ENCODE measurements at regions not wholly inside any gene's neighbourhood (a gene's known extent, or its start where the extent isn't known, plus 50 kb on each side); places are given as distances from the start of the nearest gene placed in this dataset.
A peak's percentile ranks its signal among the peaks of the same experiment; 100 is the strongest.

GRCh38 chr2:72062336-72062735 lies 85.3 kb downstream of the CYP26B1 start (continued):
- no peak for TF ChIP-seq ZFAT (CRISPR knock-in tag; conservative IDR thresholded peaks at IDR 0.05)

GRCh38 chr2:72057308-72057707 lies 90.4 kb downstream of the CYP26B1 start:
- Histone ChIP-seq H3K27ac (ENCODE audit: extremely low read length, insufficient read depth, low read length) (no peak overlapping the region), H4K20me1 (ENCODE audit: insufficient read depth, low read length) (no peaks in the 10 kb centered on the region), H3K36me3 (replicated peaks in 1 of 2; ENCODE audit: control insufficient read depth in 1 of 2, insufficient read depth in 2 of 2, low read length in 2 of 2) (no peaks in the 10 kb centered on the region), H3K27me3 (ENCODE audit: control insufficient read depth in 1 of 2, insufficient read depth in 2 of 2, low read length in 2 of 2) (peaks cover 0 to 7% of the 10 kb centered on the region in 2 experiments; a peak in 3 of 5 replicates), H2AFZ (ENCODE audit: low read length) (no peak overlapping the region), H3K9ac (ENCODE audit: insufficient read depth, low read depth, low read length) (no peak overlapping the region), H3K79me2 (ENCODE audit: insufficient read depth, low read length) (no peaks in the 10 kb centered on the region), H3K4me1 (ENCODE audit: insufficient read depth, low read length) (no peaks in the 10 kb centered on the region), H3K9me3 (ENCODE audit: low read length) (no peaks in the 10 kb centered on the region), H3K4me3 (replicated peaks in 1 of 3; ENCODE audit: insufficient read depth in 1 of 3, low read depth in 2 of 3, low read length in 3 of 3) (no peak overlapping the region), H3K4me2 (ENCODE audit: low read depth, low read length) (no peak overlapping the region)
- intact Hi-C loops (cut with micrococcal nuclease; ENCODE audit: unreplicated experiment), result no loop called here
- no TSS peak for BruUV-seq (replicated peaks)
- DNase-seq (ENCODE audit: low spot score) (no peak), ATAC-seq (no peak), FAIRE-seq (no peak)
- POLR2A ChIA-PET, result no interaction called here
- WGBS (ENCODE audit: low lambda C conversion rate), result 0% methylated on average over 1 of the region's 1 CpG
- in situ Hi-C loops (cut with HindIII; ENCODE audit: extremely low pct_ligation_motif_present, low pct_unique_long_range_greater_than_20kb), result no loop called here
- CTCF ChIA-PET (ENCODE audit: low intra/inter-chr PET ratio, low total read pairs), result no interaction called here
- TF ChIP-seq RELA (CRISPR knock-in tag; IDR thresholded peaks at IDR 0.05), result no peak

GRCh38 chr2:72051971-72052505 lies 95.6 kb downstream of the CYP26B1 start:
- ATAC-seq, result no peak
- H3K4me1 ChIP-seq (ENCODE audit: insufficient read depth, low read length), result no peaks in the 10 kb centered on the region
- no peak overlapping the region for H3K4me2 ChIP-seq (ENCODE audit: low read depth, low read length)
- in situ Hi-C loops (cut with HindIII; ENCODE audit: extremely low pct_ligation_motif_present, low pct_unique_long_range_greater_than_20kb) (no loop called here), intact Hi-C loops (cut with micrococcal nuclease; ENCODE audit: unreplicated experiment) (no loop called here)
- no peak overlapping the region for H3K9ac ChIP-seq (ENCODE audit: insufficient read depth, low read depth, low read length)
- H3K79me2 ChIP-seq (ENCODE audit: insufficient read depth, low read length), result no peaks in the 10 kb centered on the region
- no TSS peak for BruUV-seq (replicated peaks)
- H3K9me3 ChIP-seq (ENCODE audit: low read length), result no peaks in the 10 kb centered on the region
- H3K36me3 ChIP-seq (replicated peaks in 1 of 2; ENCODE audit: control insufficient read depth in 1 of 2, insufficient read depth in 2 of 2, low read length in 2 of 2), result no peaks in the 10 kb centered on the region
- peak; percentile 65; the same call in 1 of the 2 replicates for TF ChIP-seq CEBPB (IDR thresholded peaks at IDR 0.05; ENCODE audit: borderline replicate concordance, low read depth, low read length)
- no peak for TF ChIP-seq ZNF234 (CRISPR knock-in tag; conservative IDR thresholded peaks at IDR 0.05)
- no peak for TF ChIP-seq POGZ (CRISPR knock-in tag; IDR thresholded peaks at IDR 0.05)
- no peak for TF ChIP-seq ZMAT3 (CRISPR knock-in tag; conservative IDR thresholded peaks at IDR 0.05)
- no peak for TF ChIP-seq PRPF4 (IDR thresholded peaks at IDR 0.05; ENCODE audit: low read depth, low read length, poor library complexity, severe bottlenecking)
- TF ChIP-seq MTA1 (CRISPR knock-in tag; IDR thresholded peaks at IDR 0.05; ENCODE audit: borderline replicate concordance), result no peak
- no peak for FAIRE-seq
- no peaks in the 10 kb centered on the region for H3K27me3 ChIP-seq (ENCODE audit: control insufficient read depth in 1 of 2, insufficient read depth in 2 of 2, low read length in 2 of 2)
- H2AFZ ChIP-seq (ENCODE audit: low read length), result no peak overlapping the region
- POLR2A ChIA-PET, result no interaction called here
- 45% methylated on average over 4 of the region's 4 CpGs for WGBS (ENCODE audit: low lambda C conversion rate)
- no peak for DNase-seq (ENCODE audit: low spot score)
- no peak overlapping the region for H3K4me3 ChIP-seq (replicated peaks in 1 of 3; ENCODE audit: insufficient read depth in 1 of 3, low read depth in 2 of 3, low read length in 3 of 3)
- H4K20me1 ChIP-seq (ENCODE audit: insufficient read depth, low read length), result no peaks in the 10 kb centered on the region
- CTCF ChIA-PET (ENCODE audit: low intra/inter-chr PET ratio, low total read pairs), result no interaction called here
- H3K27ac ChIP-seq (ENCODE audit: extremely low read length, insufficient read depth, low read length), result no peak overlapping the region

Data from HepG2 (cell line).